CD8-positive, alpha-beta memory T cell (primary cell): ENCODE measurements at regions not wholly inside any gene's neighbourhood (a gene's known extent, or its start where the extent isn't known, plus 50 kb on each side); places are given as distances from the start of the nearest gene placed in this dataset.
A peak's percentile ranks its signal among the peaks of the same experiment; 100 is the strongest.

Experiments
- CTCF ChIA-PET: fragments of 350-600 bp; sonication (Branson Sonifier 250); formaldehyde crosslinking; loops from one replicate; lab custom pipeline; 2021; ENCODE audit warnings: antibody characterized with exemption; lab: Charles Lee
- POLR2A ChIA-PET: fragments of 350-600 bp; sonication (Branson Sonifier 250); formaldehyde crosslinking; loops from one replicate; lab custom pipeline; 2021; ENCODE audit warnings: antibody characterized with exemption; lab: Charles Lee
- DNase-seq, 5 donors: peaks; one replicate each; pipeline versions ENCODE4 v3.0.0 to v3.0.0-alpha.2; 2020 to 2022; ENCODE audit warnings: mixed read lengths in 1 of 5
- H3K27ac ChIP-seq: one replicate; pipeline ENCODE4 v1.7.0; 2013; ENCODE audit warnings: low read depth, mild to moderate bottlenecking, low read length, moderate library complexity
- H3K27me3 ChIP-seq: 2 replicates; pipeline ENCODE4 v1.7.0; 2013; ENCODE audit warnings: low read length, mild to moderate bottlenecking; ENCODE audit not compliant: insufficient read depth, poor library complexity, severe bottlenecking
- H3K36me3 ChIP-seq: 2 replicates; pipeline ENCODE4 v1.7.0; 2013; ENCODE audit warnings: mild to moderate bottlenecking, low read length, moderate library complexity; ENCODE audit not compliant: insufficient read depth
- H3K4me1 ChIP-seq: 2 replicates; pipeline ENCODE4 v1.7.0; 2013; ENCODE audit warnings: mild to moderate bottlenecking, low read length, moderate library complexity; ENCODE audit not compliant: insufficient read depth
- H3K4me3 ChIP-seq: 2 replicates; pipeline ENCODE4 v1.7.0; 2013; ENCODE audit warnings: mild to moderate bottlenecking, low read length
- H3K9me3 ChIP-seq: 2 replicates; pipeline ENCODE4 v1.7.0; 2013; ENCODE audit warnings: mild to moderate bottlenecking, low read length
- H3K27ac Mint-ChIP-seq, 8 donors: one replicate each; pipeline ENCODE4 v1.8.0; 2020 to 2021; ENCODE audit warnings: mixed read lengths in 8 of 8, mild to moderate bottlenecking in 6 of 8, inconsistent platforms in 3 of 8, moderate library complexity in 3 of 8
- H3K27me3 Mint-ChIP-seq, 2 donors: one replicate each; pipeline ENCODE4 v1.8.0; 2020 to 2021; ENCODE audit warnings: mixed read lengths in 2 of 2, mild to moderate bottlenecking in 1 of 2, moderate library complexity in 1 of 2
- H3K36me3 Mint-ChIP-seq, 3 donors: one replicate each; pipeline ENCODE4 v1.8.0; 2020 to 2021; ENCODE audit warnings: mixed read lengths in 3 of 3, inconsistent platforms in 1 of 3, mild to moderate bottlenecking in 1 of 3
- H3K4me1 Mint-ChIP-seq, 3 donors: one replicate each; pipeline ENCODE4 v1.8.0; 2020 to 2021; ENCODE audit warnings: mixed read lengths in 3 of 3, inconsistent platforms in 1 of 3, mild to moderate bottlenecking in 1 of 3
- H3K4me3 Mint-ChIP-seq, 7 donors: one replicate each; pipeline ENCODE4 v1.8.0; 2020 to 2021; ENCODE audit warnings: mixed read lengths in 7 of 7, mild to moderate bottlenecking in 6 of 7, moderate library complexity in 4 of 7, inconsistent platforms in 2 of 7
- H3K9me3 Mint-ChIP-seq, 5 donors: one replicate each; pipeline ENCODE4 v1.8.0; 2020 to 2022; ENCODE audit warnings: mixed read lengths in 5 of 5, mild to moderate bottlenecking in 3 of 5, moderate library complexity in 2 of 5, inconsistent platforms in 1 of 5

DNA sequence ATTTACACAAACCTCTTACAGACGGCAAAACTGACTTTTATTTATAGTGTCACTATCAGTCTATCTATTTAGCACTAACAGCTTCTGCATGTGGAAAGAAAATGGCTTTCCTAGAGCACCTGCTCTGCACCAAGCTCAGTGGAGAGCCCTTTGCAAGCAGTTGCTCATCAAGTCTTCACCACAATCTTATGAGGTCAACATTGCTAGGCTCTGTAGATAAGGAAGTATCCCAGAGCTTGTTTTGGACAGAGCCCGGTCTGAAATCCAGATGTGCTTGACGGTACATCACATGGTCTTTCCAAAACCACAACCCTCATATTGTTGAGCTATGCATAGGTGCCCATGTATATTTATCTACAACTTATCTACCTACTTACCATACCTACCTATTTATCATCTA is 572.7 kb upstream of the CDH5 start:
- POLR2A ChIA-PET, result no interaction called here
- Mint-ChIP-seq H3K27ac (no peak overlapping the region), H3K4me3 (no peak overlapping the region), H3K36me3 (no peaks in the 10 kb centered on the region), H3K9me3 (peaks cover 0 to 8% (median 2%) of the 10 kb centered on the region in 5 donors), H3K4me1 (no peaks in the 10 kb centered on the region), H3K27me3 (peaks cover 0 to 3% of the 10 kb centered on the region in 2 donors)
- no peaks in the 10 kb centered on the region for H3K9me3 ChIP-seq
- no peaks in the 10 kb centered on the region for H3K36me3 ChIP-seq
- H3K4me3 ChIP-seq, result no peak overlapping the region
- CTCF ChIA-PET, result no interaction called here
- H3K4me1 ChIP-seq, result no peaks in the 10 kb centered on the region
- no peaks in the 10 kb centered on the region for H3K27me3 ChIP-seq
- no peak for DNase-seq
- H3K27ac ChIP-seq, result no peak overlapping the region

DNA sequence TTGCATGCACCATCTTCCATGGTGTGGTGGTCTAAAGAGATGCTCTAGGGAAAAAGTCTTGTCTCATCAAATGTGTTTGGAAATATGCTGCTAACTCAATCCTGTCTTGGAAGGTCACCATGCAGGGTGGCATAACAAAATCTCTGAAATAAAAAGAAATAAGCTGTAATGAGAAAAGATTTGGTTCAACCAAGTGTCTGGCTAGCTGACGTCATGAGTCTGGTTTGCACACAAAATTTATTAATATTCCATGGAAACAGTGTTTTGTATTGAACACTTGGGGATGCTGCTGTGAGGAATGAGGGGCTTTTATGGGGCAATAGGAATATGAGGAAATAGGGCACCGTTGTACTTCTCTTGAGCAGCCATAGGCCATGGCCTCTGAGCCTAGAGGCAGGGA is 575.7 kb upstream of the CDH5 start:
- CTCF ChIA-PET, result no interaction called here
- peaks cover 0 to 4% (median 0%) of the 10 kb centered on the region in 5 donors for H3K9me3 Mint-ChIP-seq
- no peaks in the 10 kb centered on the region for H3K27me3 Mint-ChIP-seq
- Histone ChIP-seq H3K9me3 (no peaks in the 10 kb centered on the region), H3K27me3 (no peaks in the 10 kb centered on the region), H3K4me1 (no peaks in the 10 kb centered on the region), H3K36me3 (no peaks in the 10 kb centered on the region), H3K27ac (no peak overlapping the region), H3K4me3 (no peak overlapping the region)
- no peaks in the 10 kb centered on the region for H3K36me3 Mint-ChIP-seq
- H3K4me1 Mint-ChIP-seq, result no peaks in the 10 kb centered on the region
- DNase-seq, result no peak
- POLR2A ChIA-PET, result no interaction called here
- no peak overlapping the region for H3K27ac Mint-ChIP-seq
- H3K4me3 Mint-ChIP-seq, result peak overlapping the region in 1 of 7 donors; percentile 24

DNA sequence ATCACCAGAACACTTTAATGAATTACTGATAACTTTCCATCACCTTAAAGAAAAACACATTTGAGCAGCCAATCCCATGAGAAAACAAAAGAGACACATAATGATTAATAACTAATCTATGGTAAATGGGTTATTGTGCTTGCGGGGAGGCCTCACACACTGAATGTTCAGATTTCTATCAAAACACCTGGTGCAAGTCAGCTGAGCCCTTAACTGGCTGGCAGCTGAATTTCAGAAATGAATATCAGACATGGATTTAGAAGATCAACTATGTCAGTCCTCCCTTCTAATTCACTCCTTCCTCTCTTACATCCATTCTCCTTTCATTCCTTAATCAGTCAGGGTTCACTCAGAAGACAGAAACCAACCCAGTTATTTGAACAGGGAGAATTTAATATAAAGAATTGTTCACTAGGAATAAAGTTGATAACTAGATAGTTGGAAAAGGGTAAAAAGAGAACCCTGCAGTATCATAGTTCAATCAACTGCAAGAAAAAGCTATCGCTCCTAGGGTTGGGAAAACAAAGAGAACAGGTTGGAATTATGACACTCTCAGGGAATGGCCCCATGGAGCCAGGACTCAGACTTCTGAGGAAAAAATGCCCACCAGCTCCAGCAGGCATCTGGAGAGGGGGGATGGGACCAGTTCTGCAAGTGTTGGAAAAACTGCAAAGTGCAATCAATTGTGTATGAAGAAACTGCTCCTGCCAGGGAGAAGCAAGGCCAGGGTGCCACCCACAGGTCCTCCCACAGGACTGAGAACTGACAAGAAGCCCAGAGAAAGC is 577.1 kb upstream of the CDH5 start:
- H3K36me3 ChIP-seq, result no peaks in the 10 kb centered on the region
- no peaks in the 10 kb centered on the region for H3K4me1 ChIP-seq
- POLR2A ChIA-PET, result no interaction called here
- H3K9me3 Mint-ChIP-seq, result peaks cover 0 to 4% (median 1%) of the 10 kb centered on the region in 5 donors
- no peak for DNase-seq
- no peak overlapping the region for H3K27ac ChIP-seq
- H3K9me3 ChIP-seq, result no peaks in the 10 kb centered on the region
- H3K27me3 ChIP-seq, result no peaks in the 10 kb centered on the region
- H3K4me3 Mint-ChIP-seq, result no peak overlapping the region
- no peaks in the 10 kb centered on the region for H3K36me3 Mint-ChIP-seq
- no peaks in the 10 kb centered on the region for H3K4me1 Mint-ChIP-seq
- H3K4me3 ChIP-seq, result no peak overlapping the region
- no peaks in the 10 kb centered on the region for H3K27me3 Mint-ChIP-seq
- H3K27ac Mint-ChIP-seq, result no peak overlapping the region
- CTCF ChIA-PET, result no interaction called here

DNA sequence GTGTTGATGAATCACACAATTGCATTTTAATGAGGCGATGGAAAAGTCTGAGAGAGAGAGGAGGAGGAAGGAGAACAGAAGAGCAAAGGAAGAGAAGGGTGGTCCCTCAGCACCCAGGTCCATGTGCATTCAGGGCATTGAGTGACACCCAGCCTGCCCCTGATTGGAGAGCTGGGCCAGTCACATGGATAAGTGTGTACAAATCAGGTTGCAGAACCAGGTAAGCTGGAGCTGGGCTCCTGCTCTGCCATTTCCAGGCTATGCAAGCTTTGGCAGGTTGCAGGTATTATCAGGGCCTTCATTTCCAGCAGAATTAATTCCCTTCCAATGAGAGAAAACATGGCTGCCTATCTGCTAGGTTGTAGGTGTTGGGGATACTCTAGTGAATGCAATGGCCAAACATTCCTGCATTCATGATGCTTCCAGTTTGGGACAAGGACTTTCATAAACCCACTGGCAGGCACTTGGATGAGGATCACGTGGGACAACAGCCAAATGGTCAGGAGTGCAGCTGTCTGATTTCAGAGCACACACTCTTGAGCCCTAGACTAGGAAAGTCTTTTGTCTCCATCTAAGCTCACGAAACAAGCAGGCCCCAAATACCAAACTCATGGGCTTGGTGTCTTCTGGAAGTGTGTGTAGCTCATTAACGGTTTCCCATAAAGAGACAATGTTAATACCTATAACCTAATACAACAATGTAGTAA is 577.9 kb upstream of the CDH5 start:
- H3K4me3 ChIP-seq, result no peak overlapping the region
- Mint-ChIP-seq H3K4me3 (no peak overlapping the region), H3K36me3 (no peaks in the 10 kb centered on the region), H3K4me1 (no peaks in the 10 kb centered on the region), H3K9me3 (peaks cover 0 to 4% (median 3%) of the 10 kb centered on the region in 5 donors), H3K27me3 (no peaks in the 10 kb centered on the region), H3K27ac (no peak overlapping the region)
- H3K4me1 ChIP-seq, result no peaks in the 10 kb centered on the region
- H3K27ac ChIP-seq, result no peak overlapping the region
- no peaks in the 10 kb centered on the region for H3K27me3 ChIP-seq
- ChIA-PET POLR2A (no interaction called here), CTCF (no interaction called here)
- no peaks in the 10 kb centered on the region for H3K9me3 ChIP-seq
- no peak for DNase-seq
- no peaks in the 10 kb centered on the region for H3K36me3 ChIP-seq

DNA sequence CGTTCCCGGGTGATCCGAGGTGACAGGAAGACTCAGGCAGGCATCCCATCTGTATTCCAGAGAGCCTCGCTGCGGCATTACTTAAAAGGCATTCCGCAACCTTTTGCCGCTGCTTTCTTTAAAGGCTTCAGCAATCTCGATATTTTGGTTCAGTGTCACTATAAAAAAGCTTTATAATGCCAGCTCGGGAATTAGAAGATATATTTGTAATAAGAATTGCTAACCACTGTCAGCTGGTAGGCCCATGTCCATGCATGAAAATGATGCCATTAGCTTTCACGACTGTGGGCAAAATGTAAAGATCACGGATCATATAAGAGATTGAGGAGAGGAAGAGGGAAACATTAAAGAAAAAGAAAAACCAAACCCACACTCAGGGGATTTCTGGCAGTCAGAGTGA is 578.6 kb upstream of the CDH5 start:
- Histone ChIP-seq H3K27ac (no peak overlapping the region), H3K4me1 (no peaks in the 10 kb centered on the region), H3K4me3 (no peak overlapping the region), H3K9me3 (no peaks in the 10 kb centered on the region), H3K36me3 (no peaks in the 10 kb centered on the region), H3K27me3 (no peaks in the 10 kb centered on the region)
- POLR2A ChIA-PET, result no interaction called here
- CTCF ChIA-PET, result no interaction called here
- no peaks in the 10 kb centered on the region for H3K36me3 Mint-ChIP-seq
- no peak overlapping the region for H3K4me3 Mint-ChIP-seq
- H3K27ac Mint-ChIP-seq, result no peak overlapping the region
- peaks cover 0 to 4% (median 3%) of the 10 kb centered on the region in 5 donors for H3K9me3 Mint-ChIP-seq
- no peaks in the 10 kb centered on the region for H3K4me1 Mint-ChIP-seq
- DNase-seq, result no peak
- H3K27me3 Mint-ChIP-seq, result no peaks in the 10 kb centered on the region

DNA sequence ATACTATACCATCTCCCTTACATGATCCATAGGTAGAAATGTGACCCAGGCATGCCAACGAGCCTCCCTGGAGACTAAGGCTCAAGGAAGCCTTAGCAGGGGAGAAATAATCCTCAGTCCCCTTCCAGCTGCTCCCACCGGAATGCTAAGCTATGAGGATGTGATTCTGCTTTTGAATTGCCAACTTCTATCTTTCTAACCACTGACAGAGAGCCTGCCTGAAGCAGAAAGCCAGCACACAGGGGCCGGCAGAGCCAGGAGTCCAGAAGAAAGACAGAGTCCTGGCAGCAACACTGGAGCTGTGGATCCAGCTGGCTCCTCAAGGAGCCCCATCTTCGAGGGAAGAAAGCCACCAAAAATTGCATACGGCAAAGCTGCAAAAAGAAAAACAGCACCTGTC is 579.6 kb upstream of the CDH5 start:
- no peaks in the 10 kb centered on the region for H3K27me3 Mint-ChIP-seq
- ChIA-PET CTCF (no interaction called here), POLR2A (no interaction called here)
- H3K4me3 ChIP-seq, result no peak overlapping the region
- no peaks in the 10 kb centered on the region for H3K27me3 ChIP-seq
- H3K36me3 ChIP-seq, result no peaks in the 10 kb centered on the region
- no peaks in the 10 kb centered on the region for H3K4me1 ChIP-seq
- no peak overlapping the region for H3K27ac Mint-ChIP-seq
- no peak overlapping the region for H3K4me3 Mint-ChIP-seq
- H3K9me3 ChIP-seq, result no peaks in the 10 kb centered on the region
- no peak for DNase-seq
- H3K9me3 Mint-ChIP-seq, result peaks cover 0 to 4% (median 3%) of the 10 kb centered on the region in 5 donors
- no peak overlapping the region for H3K27ac ChIP-seq
- no peaks in the 10 kb centered on the region for H3K4me1 Mint-ChIP-seq
- H3K36me3 Mint-ChIP-seq, result no peaks in the 10 kb centered on the region

DNA sequence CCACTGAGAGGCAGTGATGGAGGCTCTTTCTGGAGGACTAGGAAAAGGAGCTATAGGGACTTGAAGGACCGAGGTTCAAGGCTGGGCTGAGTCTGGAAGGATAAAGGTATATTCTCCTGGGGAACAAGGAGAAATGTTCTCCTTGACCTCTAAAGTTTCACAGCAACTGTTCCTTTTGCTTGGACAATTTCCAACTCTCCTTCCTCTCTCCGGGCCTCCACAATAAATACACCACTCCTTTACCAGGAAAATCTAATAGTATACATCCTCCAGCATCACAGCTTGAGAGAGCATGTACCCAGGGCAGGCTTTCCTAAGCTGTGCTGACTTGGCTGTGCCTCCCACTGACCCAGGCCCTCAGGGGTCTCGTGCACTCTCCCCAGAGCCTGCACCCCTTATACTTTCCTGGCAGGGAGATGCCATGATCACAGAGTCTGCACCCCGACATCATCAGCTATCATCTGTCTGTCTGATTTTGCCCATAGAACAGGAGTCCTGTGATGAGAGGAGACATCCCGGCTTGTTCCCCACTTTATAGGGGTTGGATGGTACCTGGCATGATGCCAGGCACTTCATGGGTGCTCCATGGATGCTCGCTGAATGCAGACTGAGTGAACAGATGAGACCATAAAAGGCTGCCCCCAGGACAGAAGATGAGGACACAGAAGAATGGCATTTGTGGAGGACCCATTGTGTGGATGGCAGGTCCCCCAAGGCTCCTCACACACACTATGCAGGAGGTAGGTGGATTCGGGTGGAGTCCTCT is 582.6 kb upstream of the CDH5 start:
- no peak for DNase-seq
- no peak overlapping the region for H3K27ac Mint-ChIP-seq
- H3K27me3 Mint-ChIP-seq, result no peaks in the 10 kb centered on the region
- Histone ChIP-seq H3K9me3 (no peaks in the 10 kb centered on the region), H3K27ac (no peak overlapping the region), H3K4me1 (no peaks in the 10 kb centered on the region), H3K36me3 (no peaks in the 10 kb centered on the region), H3K27me3 (no peaks in the 10 kb centered on the region), H3K4me3 (no peak overlapping the region)
- peaks cover 0 to 7% (median 2%) of the 10 kb centered on the region in 5 donors for H3K9me3 Mint-ChIP-seq
- POLR2A ChIA-PET, result no interaction called here
- no peaks in the 10 kb centered on the region for H3K4me1 Mint-ChIP-seq
- no peak overlapping the region for H3K4me3 Mint-ChIP-seq
- H3K36me3 Mint-ChIP-seq, result no peaks in the 10 kb centered on the region
- CTCF ChIA-PET, result no interaction called here
